NCI-H1694 (cell line): ENCODE measurements at regions not wholly inside any gene's neighbourhood (a gene's known extent, or its start where the extent isn't known, plus 50 kb on each side); places are given as distances from the start of the nearest gene placed in this dataset.

Experiments
- DNase-seq: peaks from one replicate; lab custom pipeline; 2025; lab: John Stamatoyannopoulos, UW

- DNase-seq: no peak
Measured at GRCh38 chr1:168867941-168868634, 139.1 kb upstream of the DPT start.

GRCh38 chr1:168871531-168871930 is 142.5 kb upstream of the DPT start:
- no peak for DNase-seq

GRCh38 chr1:168875831-168876230 is 146.8 kb upstream of the DPT start:
- DNase-seq: no peak

- no peak for DNase-seq
Measured at GRCh38 chr1:168876830-168877229, 147.8 kb upstream of the DPT start.

GRCh38 chr1:168879896-168880734 is 151.1 kb upstream of the DPT start:
- no peak for DNase-seq

GRCh38 chr1:168881656-168882260 is 152.8 kb upstream of the DPT start:
- no peak for DNase-seq

- no peak for DNase-seq
Measured at GRCh38 chr1:168887381-168887780, 158.4 kb upstream of the DPT start.

- no peak for DNase-seq
Measured at GRCh38 chr1:168888418-168888817, 159.4 kb upstream of the DPT start.

- no peak for DNase-seq
Measured at GRCh38 chr1:168892931-168893330, 163.9 kb upstream of the DPT start.

GRCh38 chr1:168893359-168893801 is 164.4 kb upstream of the DPT start:
- DNase-seq: peak; percentile 38

- no peak for DNase-seq
Measured at GRCh38 chr1:168894397-168894903, 165.4 kb upstream of the DPT start.

- DNase-seq: no peak
Measured at GRCh38 chr1:168897249-168897648, 168.2 kb upstream of the DPT start.

- DNase-seq: no peak
Measured at GRCh38 chr1:168903237-168903830, 174.3 kb upstream of the DPT start.

- no peak for DNase-seq
Measured at GRCh38 chr1:168905633-168906032, 176.6 kb upstream of the DPT start.

- no peak for DNase-seq
Measured at GRCh38 chr1:168906367-168906766, 177.4 kb upstream of the DPT start.

- no peak for DNase-seq
Measured at GRCh38 chr1:168907053-168907452, 178.0 kb upstream of the DPT start.

- DNase-seq: no peak
Measured at GRCh38 chr1:168907786-168908348, 178.9 kb upstream of the DPT start.

GRCh38 chr1:168910403-168910802 is 181.4 kb upstream of the DPT start:
- DNase-seq: no peak

- no peak for DNase-seq
Measured at GRCh38 chr1:168911370-168911769, 182.4 kb upstream of the DPT start.

GRCh38 chr1:168913711-168914463 is 184.9 kb upstream of the DPT start:
- no peak for DNase-seq

- DNase-seq: no peak
Measured at GRCh38 chr1:168917309-168917708, 188.3 kb upstream of the DPT start.
